Gastrocnemius medialis (tissue), 4 donors: ENCODE measurements at regions not wholly inside any gene's neighbourhood (a gene's known extent, or its start where the extent isn't known, plus 50 kb on each side); places are given as distances from the start of the nearest gene placed in this dataset.

ENCODE experiments used
- POLR2A ChIP-seq, 2 donors: fragments of 450-650 bp; IDR thresholded peaks; one replicate each; pipeline ENCODE4 v1.6.1; 2017; ENCODE audit warnings: antibody characterized with exemption in 2 of 2, mild to moderate bottlenecking in 2 of 2, moderate library complexity in 2 of 2
- TF ChIP-seq, protein P1 (sequence below), 5 experiments: fragments of 450-650 bp in 3 of 5; fragments of 200-600 bp in 2 of 5; sonication (generic) in 2 of 5; IDR thresholded peaks in 4 of 5; conservative IDR thresholded peaks in 1 of 5; 1 replicate in 4 of 5; 2 replicates in 1 of 5; pipeline ENCODE4 v1.5.1; 2016 to 2019; ENCODE audit warnings: antibody characterized with exemption in 5 of 5, mild to moderate bottlenecking in 3 of 5, moderate library complexity in 3 of 5

DNA sequence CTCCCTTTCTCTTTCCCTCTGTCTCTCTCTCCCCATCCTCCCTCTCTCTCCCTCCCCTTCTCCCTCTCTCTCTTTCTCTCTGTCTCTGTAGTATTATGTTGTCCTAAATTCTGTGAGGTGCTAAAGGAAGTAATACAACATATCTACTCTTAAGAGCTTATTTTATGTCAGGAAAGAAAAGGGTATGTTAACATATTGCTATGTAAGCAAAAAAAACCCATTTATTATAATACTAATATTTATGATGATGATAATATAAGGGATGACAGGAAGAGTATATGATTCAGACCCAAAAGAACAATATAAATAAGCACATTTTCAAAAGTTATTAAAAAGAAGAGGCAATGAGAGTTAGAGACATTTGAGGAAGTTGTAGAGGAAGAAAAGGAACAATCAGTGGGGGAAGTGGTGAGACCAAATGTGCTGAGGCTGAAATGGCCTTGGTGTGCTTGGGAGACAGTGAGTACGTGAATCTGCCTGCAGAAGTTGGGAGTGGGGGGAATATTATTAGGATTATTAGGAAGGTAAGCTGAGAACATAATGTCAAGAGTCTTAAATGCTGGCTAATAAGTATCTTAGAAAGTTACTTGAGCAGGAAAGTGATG is 303.6 kb upstream of the FERMT1 start:
- TF ChIP-seq, protein P1, sequence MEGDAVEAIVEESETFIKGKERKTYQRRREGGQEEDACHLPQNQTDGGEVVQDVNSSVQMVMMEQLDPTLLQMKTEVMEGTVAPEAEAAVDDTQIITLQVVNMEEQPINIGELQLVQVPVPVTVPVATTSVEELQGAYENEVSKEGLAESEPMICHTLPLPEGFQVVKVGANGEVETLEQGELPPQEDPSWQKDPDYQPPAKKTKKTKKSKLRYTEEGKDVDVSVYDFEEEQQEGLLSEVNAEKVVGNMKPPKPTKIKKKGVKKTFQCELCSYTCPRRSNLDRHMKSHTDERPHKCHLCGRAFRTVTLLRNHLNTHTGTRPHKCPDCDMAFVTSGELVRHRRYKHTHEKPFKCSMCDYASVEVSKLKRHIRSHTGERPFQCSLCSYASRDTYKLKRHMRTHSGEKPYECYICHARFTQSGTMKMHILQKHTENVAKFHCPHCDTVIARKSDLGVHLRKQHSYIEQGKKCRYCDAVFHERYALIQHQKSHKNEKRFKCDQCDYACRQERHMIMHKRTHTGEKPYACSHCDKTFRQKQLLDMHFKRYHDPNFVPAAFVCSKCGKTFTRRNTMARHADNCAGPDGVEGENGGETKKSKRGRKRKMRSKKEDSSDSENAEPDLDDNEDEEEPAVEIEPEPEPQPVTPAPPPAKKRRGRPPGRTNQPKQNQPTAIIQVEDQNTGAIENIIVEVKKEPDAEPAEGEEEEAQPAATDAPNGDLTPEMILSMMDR (IDR thresholded peaks at IDR 0.05 in 4 of 5, conservative IDR thresholded peaks at IDR 0.05 in 1 of 5), result no peak
- no peak for TF ChIP-seq POLR2A (IDR thresholded peaks at IDR 0.05)
